A673 (cell line): ENCODE measurements at regions not wholly inside any gene's neighbourhood (a gene's known extent, or its start where the extent isn't known, plus 50 kb on each side); places are given as distances from the start of the nearest gene placed in this dataset.

ENCODE experiments used
- CTCF ChIP-seq: fragments of 300-800, 200-600 bp; sonication (generic); conservative IDR thresholded peaks from 2 replicates; pipeline ENCODE4 v1.5.1; 2017; ENCODE audit warnings: low read depth, mild to moderate bottlenecking, antibody characterized with exemption, low read length, moderate library complexity, mixed read lengths
- EZH2 ChIP-seq: fragments of 200-600 bp; sonication (generic); IDR thresholded peaks from 2 replicates; pipeline ENCODE4 v1.6.1; 2017; ENCODE audit warnings: borderline replicate concordance, low read depth, mild to moderate bottlenecking, mixed read lengths, antibody characterized with exemption, low read length; ENCODE audit not compliant: poor library complexity, severe bottlenecking

DNA sequence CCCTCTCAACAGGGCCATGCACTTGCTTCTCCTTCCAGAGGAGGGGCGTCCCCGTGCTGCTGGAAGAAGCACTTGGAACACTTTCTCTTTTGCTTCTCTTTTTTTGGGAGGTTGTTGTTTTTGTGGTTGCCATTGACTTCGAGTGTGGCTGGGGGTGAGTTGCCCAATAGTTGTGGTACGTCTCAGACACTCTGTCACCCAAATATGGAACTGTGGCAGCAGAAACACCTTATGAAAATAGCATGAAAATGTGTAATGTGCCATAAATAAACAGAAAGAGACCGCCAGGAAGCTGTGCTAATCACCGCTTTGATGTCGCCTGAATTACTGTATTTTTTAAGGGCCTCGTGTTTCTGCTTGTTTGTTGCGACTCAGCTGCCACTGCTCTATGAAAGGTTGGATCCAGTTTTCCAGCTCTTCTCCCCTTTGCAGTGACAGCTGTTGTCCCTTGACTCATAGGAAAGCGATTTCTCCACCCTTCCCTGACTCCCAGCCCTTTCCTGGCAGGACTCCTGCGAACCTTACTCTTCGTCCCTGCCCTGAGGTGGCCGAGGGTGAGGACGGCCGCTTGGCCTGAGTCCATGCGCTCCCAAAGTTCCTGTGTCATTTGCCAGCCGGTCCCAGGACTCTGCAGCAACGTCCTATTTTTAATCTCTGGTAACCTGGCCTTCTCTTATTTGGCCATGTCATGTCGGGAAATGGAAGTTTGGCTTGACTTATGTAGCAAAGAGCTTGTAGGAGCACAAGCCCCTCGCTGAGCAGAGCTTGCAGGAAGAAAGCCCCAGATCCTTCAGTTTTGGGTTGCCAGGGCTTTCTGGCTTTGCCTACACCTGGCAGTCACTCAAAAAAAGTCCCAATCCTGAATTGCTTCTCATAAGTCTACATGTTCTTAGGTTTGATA, 694.6 kb downstream of the QKI start:
- TF ChIP-seq CTCF (no peak), EZH2 (no peak)
